Activated naive CD4-positive, alpha-beta T cell treated with anti-CD3 and anti-CD28 coated beads for 36 hours (primary cell): ENCODE measurements at regions not wholly inside any gene's neighbourhood (a gene's known extent, or its start where the extent isn't known, plus 50 kb on each side); places are given as distances from the start of the nearest gene placed in this dataset.
"Not testable (repeated sequence)": the region's sequence is repeated elsewhere in the genome, so short reads cannot be mapped to it uniquely, and the experiment has no call there.

ENCODE experiments used
- CTCF ChIA-PET: fragments of 350-600 bp; sonication (Branson Sonifier 250); formaldehyde crosslinking; loops from one replicate; lab custom pipeline; 2021; ENCODE audit warnings: antibody characterized with exemption; lab: Charles Lee
- DNase-seq: peaks from one replicate; pipeline ENCODE4 v3.0.0-alpha.2; 2020
- H3K27ac Mint-ChIP-seq: one replicate; pipeline ENCODE4 v1.8.0; 2021; ENCODE audit warnings: mild to moderate bottlenecking, mixed read lengths
- H3K27me3 Mint-ChIP-seq: one replicate; pipeline ENCODE4 v1.8.0; 2021; ENCODE audit warnings: low read depth, mixed read lengths
- H3K36me3 Mint-ChIP-seq: one replicate; pipeline ENCODE4 v1.8.0; 2021; ENCODE audit warnings: low read depth, mixed read lengths
- H3K4me1 Mint-ChIP-seq: one replicate; pipeline ENCODE4 v1.8.0; 2021; ENCODE audit warnings: low read depth, mixed read lengths
- H3K4me3 Mint-ChIP-seq: one replicate; pipeline ENCODE4 v1.8.0; 2021; ENCODE audit warnings: mild to moderate bottlenecking, moderate library complexity, mixed read lengths
- H3K9me3 Mint-ChIP-seq: one replicate; pipeline ENCODE4 v1.8.0; 2021; ENCODE audit warnings: mixed read lengths
- intact Hi-C: fragments of 100-400 bp; cut with micrococcal nuclease; formaldehyde crosslinking; loops from one replicate; pipeline ENCODE4 v1.15.1; 2023

DNA sequence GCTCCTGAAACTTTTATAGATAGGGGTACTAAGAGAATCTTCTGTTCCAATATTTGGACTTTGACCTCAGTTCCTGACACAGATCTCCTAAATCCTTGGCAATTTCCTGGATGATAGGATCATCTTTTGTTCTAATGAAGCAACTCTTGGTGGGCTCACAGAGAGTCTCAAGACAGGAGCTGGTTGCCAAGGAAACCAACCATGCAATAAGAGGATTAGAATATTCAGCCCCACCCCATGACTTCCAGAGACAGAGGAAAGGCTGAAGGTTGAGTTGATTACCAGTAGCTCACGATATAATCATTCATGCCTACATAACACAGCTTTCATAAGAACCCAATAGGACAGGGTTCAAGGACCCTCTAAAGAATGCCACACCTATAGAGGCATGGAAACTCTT, 2050.2 kb upstream of the CDH6 start:
- H3K4me1 Mint-ChIP-seq = no peaks in the 10 kb centered on the region
- DNase-seq = no peak
- H3K36me3 Mint-ChIP-seq = no peaks in the 10 kb centered on the region
- H3K4me3 Mint-ChIP-seq = no peak overlapping the region
- no peaks in the 10 kb centered on the region for H3K27me3 Mint-ChIP-seq
- H3K27ac Mint-ChIP-seq = no peak overlapping the region
- CTCF ChIA-PET = no interaction called here
- H3K9me3 Mint-ChIP-seq = peaks cover 3% of the 10 kb centered on the region
- intact Hi-C loops = no loop called here

DNA sequence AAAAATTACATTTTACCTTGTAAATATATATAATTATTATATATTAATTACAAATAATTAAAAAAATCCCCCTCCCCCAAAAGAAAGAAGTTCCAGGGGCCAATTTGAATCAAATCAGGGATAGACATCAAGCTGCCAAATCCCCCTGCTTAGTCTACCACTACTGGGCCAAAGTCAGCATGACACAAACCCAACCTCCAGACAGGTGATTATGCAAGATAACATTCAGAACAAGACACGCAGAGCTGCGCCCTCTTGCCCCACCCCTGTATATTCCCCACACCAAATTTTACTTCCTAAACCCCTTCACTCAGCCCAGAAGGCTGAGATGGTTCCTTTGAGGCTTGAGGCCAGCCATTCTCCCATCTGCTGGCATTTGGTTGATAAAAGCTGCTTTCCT, 2059.1 kb upstream of the CDH6 start:
- Mint-ChIP-seq H3K27ac (no peak overlapping the region), H3K36me3 (no peaks in the 10 kb centered on the region), H3K27me3 (no peaks in the 10 kb centered on the region), H3K4me3 (no peak overlapping the region), H3K9me3 (peaks cover 7% of the 10 kb centered on the region), H3K4me1 (no peaks in the 10 kb centered on the region)
- no peak for DNase-seq
- intact Hi-C loops = no loop called here
- CTCF ChIA-PET = no interaction called here

DNA sequence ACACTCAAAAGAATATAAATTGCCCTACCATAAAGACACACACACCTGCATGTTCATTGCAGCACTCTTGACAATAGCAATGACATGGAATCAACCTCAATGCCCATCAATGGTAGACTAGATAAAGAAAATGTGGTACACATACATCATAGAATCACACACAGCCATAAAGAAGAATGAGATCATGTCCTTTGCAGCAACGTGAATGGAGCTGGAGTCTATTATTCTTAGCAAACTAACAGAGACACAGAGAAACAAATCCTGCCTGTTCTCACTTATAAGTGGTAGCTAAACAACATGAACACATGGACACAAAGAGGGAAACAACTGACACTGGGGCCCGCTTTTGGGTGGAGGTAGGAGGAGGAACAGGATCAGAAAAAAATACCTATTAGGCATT, 2062.2 kb upstream of the CDH6 start:
- CTCF ChIA-PET = no interaction called here
- Mint-ChIP-seq H3K36me3 (no peaks in the 10 kb centered on the region), H3K4me3 (no peak overlapping the region), H3K4me1 (no peaks in the 10 kb centered on the region), H3K27me3 (no peaks in the 10 kb centered on the region), H3K27ac (no peak overlapping the region), H3K9me3 (peaks cover 7% of the 10 kb centered on the region)
- intact Hi-C loops = no loop called here
- DNase-seq = no peak

DNA sequence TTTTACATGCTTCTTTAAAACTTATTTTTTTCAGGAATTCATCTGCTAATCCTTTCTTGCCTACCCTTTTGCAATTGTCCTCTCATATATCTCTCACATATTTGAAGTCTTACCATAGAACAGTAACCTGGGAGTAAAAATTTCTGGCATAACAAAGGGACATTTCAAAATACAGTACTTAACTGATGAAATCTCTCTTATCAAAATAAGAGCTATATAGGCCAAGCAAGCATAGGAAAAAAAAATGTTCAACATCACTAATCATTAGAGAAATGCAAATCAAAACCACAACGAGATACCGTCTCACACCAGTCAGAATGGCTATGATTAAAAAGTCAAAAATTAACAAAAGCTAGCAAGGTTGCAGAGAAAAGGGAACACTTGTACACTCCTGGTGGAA, 2062.7 kb upstream of the CDH6 start:
- Mint-ChIP-seq H3K9me3 (peaks cover 7% of the 10 kb centered on the region), H3K36me3 (no peaks in the 10 kb centered on the region), H3K4me3 (no peak overlapping the region), H3K27me3 (no peaks in the 10 kb centered on the region), H3K27ac (no peak overlapping the region), H3K4me1 (no peaks in the 10 kb centered on the region)
- CTCF ChIA-PET = no interaction called here
- DNase-seq = no peak
- intact Hi-C loops = no loop called here

DNA sequence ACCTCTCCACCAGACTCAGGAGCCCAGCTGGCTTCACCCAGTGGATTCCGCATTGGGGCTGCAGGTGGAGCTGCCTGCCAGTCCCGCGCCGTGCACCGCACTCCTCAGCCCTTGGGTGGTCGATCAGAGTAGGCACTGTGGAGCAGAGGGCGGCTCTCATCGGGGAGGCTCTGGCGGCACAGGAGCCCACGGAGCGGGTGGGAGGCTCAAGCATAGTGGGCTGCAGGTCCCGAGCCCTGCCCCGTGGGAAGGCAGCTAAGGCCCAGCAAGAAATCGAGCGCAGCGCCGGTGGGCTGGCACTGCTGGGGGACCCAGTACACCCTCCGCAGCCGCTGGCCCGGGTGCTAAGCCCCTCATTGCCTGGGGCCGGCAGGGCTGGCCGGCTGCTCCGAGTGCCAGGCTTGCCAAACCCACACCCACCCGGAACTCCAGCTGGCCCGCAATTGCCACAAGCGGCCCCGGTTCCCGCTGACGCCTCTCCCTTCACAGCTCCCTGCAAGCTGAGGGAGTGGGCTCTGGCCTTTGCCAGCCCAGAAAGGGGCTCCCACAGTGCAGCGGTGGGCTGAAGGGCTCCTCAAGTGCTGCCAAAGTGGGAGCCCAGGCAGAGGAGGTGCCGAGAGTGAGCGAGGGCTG, 2065.8 kb upstream of the CDH6 start:
- CTCF ChIA-PET, DNase-seq, H3K27me3 Mint-ChIP-seq, H3K27ac Mint-ChIP-seq, H3K36me3 Mint-ChIP-seq, H3K4me1 Mint-ChIP-seq, H3K4me3 Mint-ChIP-seq, H3K9me3 Mint-ChIP-seq, intact Hi-C loops: not testable (repeated sequence)

DNA sequence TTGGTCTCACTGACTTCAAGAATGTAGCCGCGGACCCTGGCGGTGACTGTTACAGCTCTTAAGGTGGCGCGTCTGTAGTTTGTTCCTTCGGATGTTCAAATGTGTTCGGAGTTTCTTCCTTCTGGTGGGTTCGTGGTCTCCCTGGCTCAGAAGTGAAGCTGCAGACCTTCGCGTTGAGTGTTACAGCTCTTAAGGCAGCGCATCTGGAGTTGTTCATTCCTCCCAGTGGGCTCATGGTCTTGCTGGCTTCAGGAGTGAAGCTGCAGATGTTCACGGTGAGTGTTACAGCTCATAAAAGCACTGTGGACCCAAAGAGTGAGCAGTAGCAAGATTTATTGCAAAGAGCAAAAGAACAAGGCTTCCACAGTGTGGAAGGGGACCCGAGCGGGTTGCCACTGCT, 2067.0 kb upstream of the CDH6 start:
- H3K9me3 Mint-ChIP-seq, H3K27ac Mint-ChIP-seq, DNase-seq, H3K36me3 Mint-ChIP-seq, H3K4me1 Mint-ChIP-seq, H3K27me3 Mint-ChIP-seq, CTCF ChIA-PET, H3K4me3 Mint-ChIP-seq, intact Hi-C loops: not testable (repeated sequence)

DNA sequence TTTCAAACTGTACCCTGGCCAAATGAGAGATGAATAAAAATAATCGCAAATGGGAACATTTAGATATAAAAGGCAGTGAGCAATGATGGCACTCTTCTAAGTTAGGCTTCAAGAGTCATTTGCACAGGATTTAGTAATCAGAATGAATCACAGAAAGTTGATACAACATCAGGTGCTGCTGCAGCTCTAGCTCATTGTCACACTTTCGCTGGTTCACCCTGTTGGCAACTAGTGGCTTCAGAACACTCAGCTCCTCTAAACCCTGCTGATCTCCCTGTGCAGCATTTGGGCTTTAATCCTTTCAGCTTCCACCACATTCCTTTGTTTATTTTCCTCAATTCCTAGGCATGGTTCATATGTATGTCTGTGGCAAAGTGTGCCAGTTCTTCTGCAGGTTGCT, 2071.2 kb upstream of the CDH6 start:
- CTCF ChIA-PET = no interaction called here
- no peak for DNase-seq
- Mint-ChIP-seq H3K4me1 (no peaks in the 10 kb centered on the region), H3K36me3 (no peaks in the 10 kb centered on the region), H3K27me3 (no peaks in the 10 kb centered on the region), H3K9me3 (peaks cover 10% of the 10 kb centered on the region), H3K4me3 (no peak overlapping the region), H3K27ac (no peak overlapping the region)
- intact Hi-C loops = no loop called here

DNA sequence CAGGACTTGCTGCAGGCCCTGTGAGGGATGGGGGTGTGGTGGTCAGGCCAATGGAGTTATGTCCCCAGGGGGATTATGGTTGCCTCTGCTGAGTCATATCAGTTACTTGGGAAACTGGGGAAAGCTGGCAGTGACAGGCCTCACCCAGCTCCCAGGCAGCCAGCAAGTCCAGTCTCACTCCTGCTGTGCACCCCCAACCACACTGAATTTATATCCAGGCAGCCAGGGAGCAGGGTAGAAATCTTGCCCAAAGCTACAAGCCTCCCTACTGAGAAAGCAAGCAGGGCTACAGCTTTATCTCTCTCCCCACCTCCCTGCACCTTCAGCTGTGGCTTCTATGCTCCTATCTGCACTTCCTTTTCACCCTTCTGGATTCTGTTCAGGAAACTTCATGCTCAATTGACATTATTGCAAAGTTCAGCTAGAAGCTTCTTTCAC, 2076.0 kb upstream of the CDH9 start:
- DNase-seq = no peak
- H3K4me1 Mint-ChIP-seq = no peaks in the 10 kb centered on the region
- CTCF ChIA-PET = no interaction called here
- H3K36me3 Mint-ChIP-seq = no peaks in the 10 kb centered on the region
- no peak overlapping the region for H3K27ac Mint-ChIP-seq
- H3K27me3 Mint-ChIP-seq = no peaks in the 10 kb centered on the region
- H3K4me3 Mint-ChIP-seq = no peak overlapping the region
- intact Hi-C loops = no loop called here
- H3K9me3 Mint-ChIP-seq = peaks cover 7% of the 10 kb centered on the region

DNA sequence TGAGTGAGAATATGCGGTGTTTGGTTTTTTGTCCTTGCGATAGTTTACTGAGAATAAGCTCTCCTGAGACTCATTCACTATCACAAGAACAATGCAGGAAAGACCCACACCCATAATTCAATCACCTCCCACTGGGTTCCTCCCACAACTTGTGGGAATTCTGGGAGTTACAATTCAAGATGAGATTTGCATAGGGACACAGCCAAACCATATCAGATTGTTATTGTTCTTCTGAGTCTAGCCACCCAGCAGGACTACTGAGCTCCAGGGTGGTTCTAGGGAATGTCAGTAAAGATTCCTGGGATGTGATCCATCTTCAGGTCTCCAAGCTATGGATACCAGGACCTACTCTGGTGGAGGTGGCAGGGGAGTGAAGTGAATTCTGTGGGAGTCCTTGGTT, 2075.1 kb upstream of the CDH9 start:
- Mint-ChIP-seq H3K4me1 (no peaks in the 10 kb centered on the region), H3K27me3 (no peaks in the 10 kb centered on the region), H3K4me3 (no peak overlapping the region), H3K36me3 (no peaks in the 10 kb centered on the region), H3K27ac (no peak overlapping the region), H3K9me3 (peaks cover 5% of the 10 kb centered on the region)
- intact Hi-C loops = no loop called here
- CTCF ChIA-PET = no interaction called here
- no peak for DNase-seq

DNA sequence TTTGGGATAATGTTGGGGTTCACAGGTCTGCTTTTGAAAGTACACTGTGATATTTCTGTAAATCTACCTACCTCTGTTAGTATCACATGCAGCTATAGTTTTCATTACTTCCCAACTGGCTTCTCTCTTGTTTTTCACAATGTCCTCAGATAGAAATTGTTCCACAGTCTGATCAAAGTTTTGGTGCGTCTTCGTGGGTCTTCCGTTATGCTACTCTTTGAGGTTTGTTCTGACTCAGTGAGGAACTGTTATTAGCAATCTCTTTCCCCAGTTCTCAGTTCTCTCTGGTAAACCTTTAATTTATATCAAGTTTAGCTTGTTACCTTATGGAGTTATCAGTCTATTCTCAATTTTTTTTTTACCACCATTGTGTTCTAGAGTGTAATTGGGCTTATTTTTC, 2061.2 kb upstream of the CDH9 start:
- intact Hi-C loops = no loop called here
- DNase-seq = no peak
- CTCF ChIA-PET = no interaction called here
- Mint-ChIP-seq H3K4me1 (no peaks in the 10 kb centered on the region), H3K4me3 (no peak overlapping the region), H3K9me3 (peaks cover 3% of the 10 kb centered on the region), H3K27ac (no peak overlapping the region), H3K36me3 (no peaks in the 10 kb centered on the region), H3K27me3 (no peaks in the 10 kb centered on the region)

DNA sequence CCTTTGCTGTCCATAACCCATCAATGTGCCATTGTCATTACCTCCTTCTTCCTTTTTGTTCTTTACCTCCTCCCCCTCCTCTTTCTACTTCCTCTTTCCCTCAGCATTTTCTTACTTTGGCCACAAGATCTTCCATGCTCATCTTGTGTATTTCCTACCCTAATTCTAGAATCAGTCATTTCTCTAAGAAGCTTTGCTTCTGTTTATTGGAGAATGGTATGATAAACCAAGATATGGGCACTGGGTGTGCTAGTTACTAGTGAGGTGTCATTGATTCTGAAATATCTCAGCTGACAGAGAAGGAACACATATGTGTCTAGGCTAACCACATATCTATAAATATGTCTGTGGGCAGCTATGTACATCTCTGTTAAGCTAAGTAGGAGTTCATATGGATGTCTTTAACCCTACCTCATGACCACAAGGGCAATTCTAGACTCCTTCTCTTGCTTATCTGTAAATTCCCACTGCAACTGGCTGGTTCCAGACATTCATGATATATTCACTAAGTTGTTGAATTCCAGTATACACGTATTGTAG, 2051.3 kb upstream of the CDH9 start:
- no peak for DNase-seq
- Mint-ChIP-seq H3K27me3 (no peaks in the 10 kb centered on the region), H3K9me3 (peaks cover 4% of the 10 kb centered on the region), H3K4me3 (no peak overlapping the region), H3K4me1 (no peaks in the 10 kb centered on the region), H3K36me3 (no peaks in the 10 kb centered on the region), H3K27ac (no peak overlapping the region)
- CTCF ChIA-PET = no interaction called here
- intact Hi-C loops = no loop called here

DNA sequence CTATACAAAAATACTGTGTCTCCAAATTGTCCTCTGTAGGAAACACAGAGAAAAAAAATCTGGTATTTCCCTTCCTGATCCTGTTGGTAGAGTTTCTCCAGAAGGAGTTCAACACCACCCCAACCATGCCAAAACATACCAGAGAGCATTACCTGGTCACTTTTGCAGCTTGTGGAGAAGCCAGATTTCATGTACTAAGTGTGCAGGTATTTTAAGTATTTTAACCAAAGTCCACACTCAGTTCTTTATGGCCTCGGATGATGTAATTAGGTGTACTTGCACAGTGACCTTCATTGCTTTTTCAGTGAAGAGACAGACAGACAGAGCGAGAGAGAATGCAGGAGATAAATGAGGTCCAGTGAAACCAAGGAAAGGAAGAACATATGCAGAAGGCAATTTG, 2046.8 kb upstream of the CDH9 start:
- DNase-seq = no peak
- Mint-ChIP-seq H3K9me3 (peaks cover 7% of the 10 kb centered on the region), H3K27me3 (no peaks in the 10 kb centered on the region), H3K36me3 (no peaks in the 10 kb centered on the region), H3K4me1 (no peaks in the 10 kb centered on the region), H3K4me3 (no peak overlapping the region), H3K27ac (no peak overlapping the region)
- CTCF ChIA-PET = no interaction called here
- intact Hi-C loops = no loop called here

DNA sequence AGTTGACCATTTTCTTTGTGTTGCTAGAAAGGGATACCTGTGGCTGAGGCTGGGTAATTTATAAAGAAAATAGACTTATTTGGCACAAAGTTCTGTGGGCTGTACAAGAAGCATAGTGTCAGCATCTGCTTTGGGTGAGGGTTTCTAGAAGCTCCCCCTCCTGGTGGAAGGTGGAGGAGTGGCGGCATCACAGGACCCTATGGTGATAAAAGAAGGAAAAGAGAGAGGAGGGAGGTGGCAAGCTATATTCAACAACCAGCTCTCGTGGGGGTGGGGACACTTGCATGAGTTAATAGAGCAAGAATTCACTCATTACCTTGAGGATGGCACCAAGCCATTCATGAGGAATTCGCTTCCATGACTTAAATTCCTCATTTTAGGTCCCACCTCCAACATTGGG, 2041.4 kb upstream of the CDH9 start:
- Mint-ChIP-seq H3K9me3 (peaks cover 9% of the 10 kb centered on the region), H3K27ac (no peak overlapping the region), H3K27me3 (no peaks in the 10 kb centered on the region), H3K4me3 (no peak overlapping the region), H3K36me3 (no peaks in the 10 kb centered on the region), H3K4me1 (no peaks in the 10 kb centered on the region)
- intact Hi-C loops = no loop called here
- no peak for DNase-seq
- CTCF ChIA-PET = no interaction called here
